ENCODE measurements at regions not wholly inside any gene's neighbourhood (a gene's known extent, or its start where the extent isn't known, plus 50 kb on each side); places are given as distances from the start of the nearest gene placed in this dataset.

- TF ChIP-seq, protein P1, sequence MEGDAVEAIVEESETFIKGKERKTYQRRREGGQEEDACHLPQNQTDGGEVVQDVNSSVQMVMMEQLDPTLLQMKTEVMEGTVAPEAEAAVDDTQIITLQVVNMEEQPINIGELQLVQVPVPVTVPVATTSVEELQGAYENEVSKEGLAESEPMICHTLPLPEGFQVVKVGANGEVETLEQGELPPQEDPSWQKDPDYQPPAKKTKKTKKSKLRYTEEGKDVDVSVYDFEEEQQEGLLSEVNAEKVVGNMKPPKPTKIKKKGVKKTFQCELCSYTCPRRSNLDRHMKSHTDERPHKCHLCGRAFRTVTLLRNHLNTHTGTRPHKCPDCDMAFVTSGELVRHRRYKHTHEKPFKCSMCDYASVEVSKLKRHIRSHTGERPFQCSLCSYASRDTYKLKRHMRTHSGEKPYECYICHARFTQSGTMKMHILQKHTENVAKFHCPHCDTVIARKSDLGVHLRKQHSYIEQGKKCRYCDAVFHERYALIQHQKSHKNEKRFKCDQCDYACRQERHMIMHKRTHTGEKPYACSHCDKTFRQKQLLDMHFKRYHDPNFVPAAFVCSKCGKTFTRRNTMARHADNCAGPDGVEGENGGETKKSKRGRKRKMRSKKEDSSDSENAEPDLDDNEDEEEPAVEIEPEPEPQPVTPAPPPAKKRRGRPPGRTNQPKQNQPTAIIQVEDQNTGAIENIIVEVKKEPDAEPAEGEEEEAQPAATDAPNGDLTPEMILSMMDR (IDR thresholded peaks at IDR 0.05) = no peak
- TF ChIP-seq POLR2A (IDR thresholded peaks at IDR 0.05) = no peak
Measured at GRCh38 chr10:20350509-20350908, 534.3 kb downstream of the PLXDC2 start.

Data from right lobe of liver (tissue), 4 donors.